ENCODE measurements at regions not wholly inside any gene's neighbourhood (a gene's known extent, or its start where the extent isn't known, plus 50 kb on each side); places are given as distances from the start of the nearest gene placed in this dataset.

- TF ChIP-seq CCAR2 (optimal IDR thresholded peaks at IDR 0.05; ENCODE audit: low read depth, low read length) (no peak), MIER2 (CRISPR knock-in tag; IDR thresholded peaks at IDR 0.05) (no peak), ZNF772 (CRISPR knock-in tag; IDR thresholded peaks at IDR 0.05) (no peak), ELF3 (CRISPR knock-in tag; IDR thresholded peaks at IDR 0.05) (no peak), EP300 (IDR thresholded peaks at IDR 0.05; ENCODE audit: low read depth in 2 of 2, low read length in 2 of 2) (no peak), EP300 (CRISPR knock-in tag; IDR thresholded peaks at IDR 0.05; ENCODE audit: borderline replicate concordance) (no peak), SIN3A (IDR thresholded peaks at IDR 0.05; ENCODE audit: borderline replicate concordance, low read depth, low read length) (no peak), ZNF335 (CRISPR knock-in tag; IDR thresholded peaks at IDR 0.05) (no peak)
Measured at GRCh38 chr5:82728926-82729702, 348.1 kb downstream of the TMEM167A start (continued).

- BruUV-seq (replicated peaks) = no TSS peak
- H3K27ac ChIP-seq (ENCODE audit: extremely low read length, insufficient read depth, low read length) = no peak overlapping the region
- no peak overlapping the region for H3K4me3 ChIP-seq (replicated peaks in 1 of 3; ENCODE audit: insufficient read depth in 1 of 3, low read depth in 2 of 3, low read length in 3 of 3)
- H3K9ac ChIP-seq (ENCODE audit: insufficient read depth, low read depth, low read length) = no peak overlapping the region
- no peak for TF ChIP-seq ZNF761 (CRISPR knock-in tag; conservative IDR thresholded peaks at IDR 0.05)
- no peak for TF ChIP-seq AKAP8 (CRISPR knock-in tag; IDR thresholded peaks at IDR 0.05)
- no peak overlapping the region for H2AFZ ChIP-seq (ENCODE audit: low read length)
- intact Hi-C loops (cut with micrococcal nuclease; ENCODE audit: unreplicated experiment) = no loop called here
- no peak for DNase-seq (ENCODE audit: low spot score)
- 18% methylated on average over 3 of the region's 3 CpGs for WGBS (ENCODE audit: low lambda C conversion rate)
- H3K36me3 ChIP-seq (replicated peaks in 1 of 2; ENCODE audit: control insufficient read depth in 1 of 2, insufficient read depth in 2 of 2, low read length in 2 of 2) = no peaks in the 10 kb centered on the region
- in situ Hi-C loops (cut with HindIII; ENCODE audit: extremely low pct_ligation_motif_present, low pct_unique_long_range_greater_than_20kb) = no loop called here
- H3K79me2 ChIP-seq (ENCODE audit: insufficient read depth, low read length) = no peaks in the 10 kb centered on the region
- no peak overlapping the region for H3K4me2 ChIP-seq (ENCODE audit: low read depth, low read length)
- H3K9me3 ChIP-seq (ENCODE audit: low read length) = no peaks in the 10 kb centered on the region
- POLR2A ChIA-PET = no interaction called here
- ATAC-seq = no peak
- H3K4me1 ChIP-seq (ENCODE audit: insufficient read depth, low read length) = no peaks in the 10 kb centered on the region
- H3K27me3 ChIP-seq (ENCODE audit: control insufficient read depth in 1 of 2, insufficient read depth in 2 of 2, low read length in 2 of 2) = no peaks in the 10 kb centered on the region; a peak in 1 of 5 replicates
- FAIRE-seq = no peak
- H4K20me1 ChIP-seq (ENCODE audit: insufficient read depth, low read length) = no peaks in the 10 kb centered on the region
- CTCF ChIA-PET (ENCODE audit: low intra/inter-chr PET ratio, low total read pairs) = no interaction called here
Measured at GRCh38 chr5:82723168-82723567, 354.0 kb downstream of the TMEM167A start.

Data from HepG2 (cell line).